ENCODE measurements at regions not wholly inside any gene's neighbourhood (a gene's known extent, or its start where the extent isn't known, plus 50 kb on each side); places are given as distances from the start of the nearest gene placed in this dataset.

GRCh38 chr3:54034971-54035370 lies 87.4 kb upstream of the CACNA2D3 start:
- peak in 1 of 2 donors; percentile 12 for DNase-seq (ENCODE audit: low read depth in 2 of 2)
- Histone ChIP-seq H3K27ac (ENCODE audit: insufficient read depth, low read length) (no peak overlapping the region), H3K9ac (ENCODE audit: insufficient read depth, low read length) (no peak overlapping the region), H3K36me3 (ENCODE audit: control insufficient read depth, insufficient read depth, low read length) (no peaks in the 10 kb centered on the region), H3K9me3 (ENCODE audit: control insufficient read depth, insufficient read depth, low read depth, low read length) (no peaks in the 10 kb centered on the region), H3K4me2 (ENCODE audit: extremely low read depth, insufficient read depth, low read length) (no peak overlapping the region), H3K27me3 (ENCODE audit: control insufficient read depth, insufficient read depth, low read length) (no peaks in the 10 kb centered on the region), H4K20me1 (ENCODE audit: control insufficient read depth, extremely low read depth, insufficient read depth, low read length) (no peaks in the 10 kb centered on the region), H3K79me2 (ENCODE audit: control insufficient read depth, insufficient read depth, low read length) (no peaks in the 10 kb centered on the region), H3K4me1 (ENCODE audit: control insufficient read depth, extremely low read depth, insufficient read depth, low read length) (no peaks in the 10 kb centered on the region), H2AFZ (ENCODE audit: low read length) (no peak overlapping the region), H3K4me3 (replicated peaks in 1 of 4; ENCODE audit: control extremely low read depth in 1 of 4, insufficient read depth in 1 of 4, low read depth in 3 of 4, low read length in 4 of 4) (no peak overlapping the region)
- TF ChIP-seq CTCF (conservative IDR thresholded peaks at IDR 0.05 in 1 of 2, IDR thresholded peaks at IDR 0.05 in 1 of 2; ENCODE audit: low read depth in 1 of 2, low read length in 2 of 2) (no peak), EZH2 (IDR thresholded peaks at IDR 0.05; ENCODE audit: low read length, missing control alignments) (no peak)

- no peaks in the 10 kb centered on the region for H3K9me3 ChIP-seq (ENCODE audit: control insufficient read depth, insufficient read depth, low read depth, low read length)
These were observed 88.6 kb upstream of the CACNA2D3 start for GRCh38 chr3:54033761-54034160.

GRCh38 chr3:54032598-54032997 lies 89.8 kb upstream of the CACNA2D3 start:
- no peak overlapping the region for H3K9ac ChIP-seq (ENCODE audit: insufficient read depth, low read length)
- H2AFZ ChIP-seq (ENCODE audit: low read length) = no peak overlapping the region
- H4K20me1 ChIP-seq (ENCODE audit: control insufficient read depth, extremely low read depth, insufficient read depth, low read length) = no peaks in the 10 kb centered on the region
- no peak overlapping the region for H3K4me3 ChIP-seq (replicated peaks in 1 of 4; ENCODE audit: control extremely low read depth in 1 of 4, insufficient read depth in 1 of 4, low read depth in 3 of 4, low read length in 4 of 4)
- no peaks in the 10 kb centered on the region for H3K79me2 ChIP-seq (ENCODE audit: control insufficient read depth, insufficient read depth, low read length)
- no peak overlapping the region for H3K4me2 ChIP-seq (ENCODE audit: extremely low read depth, insufficient read depth, low read length)
- H3K9me3 ChIP-seq (ENCODE audit: control insufficient read depth, insufficient read depth, low read depth, low read length) = no peaks in the 10 kb centered on the region
- H3K36me3 ChIP-seq (ENCODE audit: control insufficient read depth, insufficient read depth, low read length) = no peaks in the 10 kb centered on the region
- DNase-seq (ENCODE audit: low read depth in 2 of 2) = no peak
- no peaks in the 10 kb centered on the region for H3K4me1 ChIP-seq (ENCODE audit: control insufficient read depth, extremely low read depth, insufficient read depth, low read length)
- no peak for TF ChIP-seq EZH2 (IDR thresholded peaks at IDR 0.05; ENCODE audit: low read length, missing control alignments)
- no peak for TF ChIP-seq CTCF (conservative IDR thresholded peaks at IDR 0.05 in 1 of 2, IDR thresholded peaks at IDR 0.05 in 1 of 2; ENCODE audit: low read depth in 1 of 2, low read length in 2 of 2)
- H3K27me3 ChIP-seq (ENCODE audit: control insufficient read depth, insufficient read depth, low read length) = no peaks in the 10 kb centered on the region
- H3K27ac ChIP-seq (ENCODE audit: insufficient read depth, low read length) = no peak overlapping the region

More at GRCh38 chr3:54033761-54034160, 88.6 kb upstream of the CACNA2D3 start:
- H3K4me1 ChIP-seq (ENCODE audit: control insufficient read depth, extremely low read depth, insufficient read depth, low read length) = no peaks in the 10 kb centered on the region
- no peaks in the 10 kb centered on the region for H3K27me3 ChIP-seq (ENCODE audit: control insufficient read depth, insufficient read depth, low read length)
- no peak overlapping the region for H3K9ac ChIP-seq (ENCODE audit: insufficient read depth, low read length)
- no peak overlapping the region for H2AFZ ChIP-seq (ENCODE audit: low read length)
- no peaks in the 10 kb centered on the region for H4K20me1 ChIP-seq (ENCODE audit: control insufficient read depth, extremely low read depth, insufficient read depth, low read length)
- no peak overlapping the region for H3K4me2 ChIP-seq (ENCODE audit: extremely low read depth, insufficient read depth, low read length)
- no peak overlapping the region for H3K4me3 ChIP-seq (replicated peaks in 1 of 4; ENCODE audit: control extremely low read depth in 1 of 4, insufficient read depth in 1 of 4, low read depth in 3 of 4, low read length in 4 of 4)
- no peaks in the 10 kb centered on the region for H3K36me3 ChIP-seq (ENCODE audit: control insufficient read depth, insufficient read depth, low read length)
- H3K79me2 ChIP-seq (ENCODE audit: control insufficient read depth, insufficient read depth, low read length) = no peaks in the 10 kb centered on the region
- TF ChIP-seq EZH2 (IDR thresholded peaks at IDR 0.05; ENCODE audit: low read length, missing control alignments) = no peak
- TF ChIP-seq CTCF (conservative IDR thresholded peaks at IDR 0.05 in 1 of 2, IDR thresholded peaks at IDR 0.05 in 1 of 2; ENCODE audit: low read depth in 1 of 2, low read length in 2 of 2) = no peak
- no peak overlapping the region for H3K27ac ChIP-seq (ENCODE audit: insufficient read depth, low read length)
- no peak for DNase-seq (ENCODE audit: low read depth in 2 of 2)

Data from fibroblast of lung (primary cell).